ENCODE measurements at regions not wholly inside any gene's neighbourhood (a gene's known extent, or its start where the extent isn't known, plus 50 kb on each side); places are given as distances from the start of the nearest gene placed in this dataset.

DNA sequence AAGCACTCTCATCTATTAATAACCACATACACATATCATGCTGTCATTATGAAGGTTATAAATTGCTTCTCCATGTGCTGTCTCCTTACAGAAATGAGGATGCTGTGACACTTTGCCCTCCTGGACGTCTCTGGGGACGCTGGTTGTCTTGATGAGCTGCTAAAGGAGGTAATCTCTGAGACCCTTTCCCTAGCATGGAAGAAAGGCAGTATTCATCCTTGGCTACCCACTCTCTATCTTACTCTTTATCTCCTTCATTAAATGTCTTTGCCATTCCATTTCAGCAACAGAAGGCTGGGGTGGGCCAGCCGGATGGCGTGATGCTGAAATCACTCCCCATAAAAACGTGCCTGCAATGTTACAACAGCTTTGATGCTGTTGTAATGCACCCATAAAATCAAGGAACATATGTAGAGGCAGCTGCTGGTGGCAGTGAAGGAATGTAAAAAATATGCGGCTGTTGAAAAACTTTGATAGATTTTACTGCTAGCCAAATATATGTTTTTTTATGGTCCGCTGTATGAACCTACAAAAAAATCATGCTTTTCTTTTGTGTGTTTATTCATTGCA is 715.1 kb upstream of the API5 start:
- DNase-seq (ENCODE audit: low read depth) = no peak

DNA sequence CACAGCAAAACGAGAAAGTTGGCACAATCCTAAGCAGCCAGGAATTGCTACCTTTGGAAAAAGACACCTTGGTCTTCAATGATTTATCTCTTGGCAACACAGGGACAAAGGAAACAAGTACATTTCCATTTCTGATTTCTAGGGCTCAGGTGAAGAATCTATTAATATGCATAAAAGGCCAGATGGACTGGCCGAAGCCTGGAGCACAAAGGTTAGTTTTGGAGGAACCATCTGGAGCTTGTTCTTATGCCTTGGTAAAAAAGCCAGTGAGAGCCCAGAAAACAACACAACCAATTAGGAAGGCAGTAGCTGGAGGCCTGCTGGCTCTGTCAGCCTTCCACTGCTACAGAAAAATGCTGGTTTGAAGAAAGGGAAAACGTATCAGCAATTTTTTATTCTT is 713.5 kb upstream of the API5 start:
- no peak overlapping the region for H3K4me3 ChIP-seq (ENCODE audit: low read depth, low read length)
- no peak for DNase-seq (ENCODE audit: low read depth)

More for the DNA sequence above, 715.1 kb upstream of the API5 start:
- no peak overlapping the region for H3K4me3 ChIP-seq (ENCODE audit: low read depth, low read length)

DNA sequence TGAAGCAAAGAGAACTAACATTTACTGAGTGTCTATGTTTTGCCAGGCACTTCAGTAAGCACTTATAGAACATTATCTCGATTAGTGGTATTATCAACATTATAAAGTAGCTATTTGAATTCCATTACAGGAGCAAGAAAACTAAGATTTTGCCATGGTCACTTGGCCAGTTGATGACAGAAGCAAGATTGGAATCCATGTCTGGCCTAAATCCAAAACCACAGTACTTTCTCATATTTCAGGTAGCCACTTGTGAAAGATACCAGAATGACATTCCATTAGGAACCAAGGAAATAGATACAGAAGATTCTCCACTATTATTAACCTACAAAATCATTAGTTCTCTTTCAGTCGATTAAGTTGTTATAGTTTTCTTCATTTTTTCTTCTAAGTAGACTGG is 691.0 kb upstream of the API5 start:
- H3K4me3 ChIP-seq (ENCODE audit: low read depth, low read length) = no peak overlapping the region

DNA sequence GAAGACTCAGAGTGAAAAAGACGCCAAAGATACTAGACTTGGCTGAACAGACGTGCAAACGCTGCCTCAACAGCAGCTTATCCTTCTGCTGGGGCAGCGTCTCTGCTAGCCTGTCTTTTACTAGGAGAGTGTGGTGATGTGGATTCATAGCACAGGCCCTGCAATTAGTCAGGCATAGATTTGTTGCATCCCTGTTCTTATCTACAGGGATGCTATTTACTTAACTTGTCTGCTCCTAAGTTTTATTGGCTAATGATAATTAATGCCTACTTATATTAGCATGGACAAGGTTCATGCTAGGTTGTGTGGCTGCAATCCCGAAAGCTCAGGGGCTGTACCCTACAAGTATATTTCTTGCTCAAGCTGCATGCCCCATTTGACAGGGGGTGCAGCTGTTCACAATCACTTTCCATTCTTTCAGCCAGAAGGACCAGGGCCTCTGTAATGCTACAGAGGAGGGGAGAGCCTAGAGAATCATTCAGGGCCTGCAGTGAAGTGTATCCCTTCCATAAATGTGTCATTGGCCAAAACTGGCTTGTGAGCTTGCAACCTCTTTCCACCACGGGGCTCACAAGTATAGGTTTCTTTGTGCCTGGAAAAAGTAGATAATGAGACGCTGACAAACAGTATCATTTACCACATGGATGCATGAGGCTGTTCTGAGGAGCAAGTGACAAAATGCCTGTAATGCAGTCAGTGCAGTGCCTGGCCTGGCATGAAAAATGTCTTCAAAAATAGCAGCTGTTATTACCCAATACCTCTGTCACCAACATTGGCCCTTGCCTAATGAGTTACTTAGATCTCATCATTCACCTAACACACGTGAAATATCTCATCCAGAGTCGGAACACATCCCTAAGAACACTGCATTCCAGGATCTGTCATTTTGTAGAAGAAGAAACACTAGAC is 685.8 kb upstream of the API5 start:
- no peak overlapping the region for H3K4me3 ChIP-seq (ENCODE audit: low read depth, low read length)
- DNase-seq (ENCODE audit: low read depth) = no peak

More for the DNA sequence above, 691.0 kb upstream of the API5 start:
- no peak for DNase-seq (ENCODE audit: low read depth)

DNA sequence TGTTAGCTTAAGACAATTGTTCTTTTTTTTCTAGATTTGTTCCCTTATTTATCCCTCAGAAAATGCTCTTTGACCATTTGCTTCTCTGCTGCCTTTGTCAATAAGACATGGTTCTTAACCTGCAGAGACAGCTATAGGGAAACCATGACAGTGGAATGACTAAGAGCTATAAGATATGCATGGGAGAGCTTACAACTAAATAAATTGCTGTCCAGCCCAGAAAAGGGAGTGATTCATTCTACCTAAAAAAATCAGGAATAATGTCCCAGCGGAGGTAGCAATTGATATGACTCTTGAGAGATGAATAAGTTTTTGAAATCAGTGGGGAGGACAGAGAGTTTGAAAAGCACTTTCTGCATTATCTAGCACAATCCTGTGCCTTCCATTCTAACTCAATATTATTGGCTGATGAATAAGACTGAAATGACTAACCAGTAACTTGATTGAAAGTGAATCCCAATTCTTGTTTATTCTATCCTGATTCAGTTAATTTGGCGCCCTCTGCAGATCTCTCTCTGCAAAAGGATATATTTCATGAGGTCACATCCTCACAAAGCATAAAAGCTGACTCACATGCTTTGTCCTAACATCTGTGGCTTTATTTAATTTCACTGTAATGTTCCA is 680.5 kb upstream of the API5 start:
- DNase-seq (ENCODE audit: low read depth) = no peak
- H3K4me3 ChIP-seq (ENCODE audit: low read depth, low read length) = no peak overlapping the region

DNA sequence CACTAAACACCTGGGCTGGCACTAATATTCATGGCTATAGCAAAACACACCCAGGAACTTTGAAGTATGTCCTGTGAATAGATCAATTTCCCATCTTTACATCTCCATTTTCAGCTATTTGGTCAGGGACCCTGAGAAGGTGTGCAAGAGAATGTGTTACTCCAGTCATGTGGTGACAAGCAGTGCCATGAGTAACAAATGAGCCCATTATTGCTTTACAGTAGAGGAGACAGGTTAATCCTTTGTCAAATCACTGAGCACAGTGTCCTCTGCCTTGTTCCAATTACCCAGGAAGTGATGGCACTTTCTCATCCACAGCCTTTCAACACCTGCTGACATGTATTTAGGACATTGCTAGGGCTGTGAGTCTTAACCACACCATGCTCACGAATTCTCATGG is 664.8 kb upstream of the API5 start:
- no peak overlapping the region for H3K4me3 ChIP-seq (ENCODE audit: low read depth, low read length)
- no peak for DNase-seq (ENCODE audit: low read depth)

DNA sequence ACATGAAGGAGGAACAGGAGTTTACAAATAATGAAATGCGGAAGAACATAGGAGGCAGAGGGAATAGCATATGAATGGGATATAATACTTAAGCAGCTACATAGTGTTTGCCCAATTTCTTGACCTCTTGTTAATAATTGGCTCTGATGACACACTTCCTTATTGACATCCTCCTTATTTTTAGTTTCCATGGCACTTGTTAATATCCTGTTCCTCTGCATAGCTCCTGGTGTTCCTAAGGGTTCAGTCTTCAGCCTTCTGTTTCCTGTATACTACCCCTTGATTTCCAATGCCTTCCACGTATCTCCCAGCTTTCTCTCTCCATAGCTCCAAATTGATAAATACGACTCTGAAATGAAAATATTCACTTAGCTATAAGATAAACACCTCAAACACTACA is 663.8 kb upstream of the API5 start:
- no peak overlapping the region for H3K4me3 ChIP-seq (ENCODE audit: low read depth, low read length)
- DNase-seq (ENCODE audit: low read depth) = no peak

DNA sequence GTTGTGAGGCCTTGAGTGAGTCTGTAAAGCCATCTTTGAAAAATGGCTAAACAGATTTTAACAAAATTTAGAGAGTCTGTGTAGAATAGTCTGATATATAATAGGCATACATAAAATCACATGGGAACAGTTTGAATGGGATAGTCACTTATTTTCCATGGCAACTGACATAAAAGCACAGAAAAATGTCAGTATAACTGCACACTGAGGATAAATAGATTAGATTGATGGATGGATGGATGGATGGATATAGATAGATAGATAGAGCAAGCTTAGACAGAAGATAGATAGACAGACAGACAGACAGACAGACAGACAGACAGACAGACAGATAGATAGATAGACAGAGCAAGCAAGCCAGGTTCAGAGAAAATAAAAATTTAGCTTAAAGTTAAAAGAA is 660.2 kb upstream of the API5 start:
- no peak overlapping the region for H3K4me3 ChIP-seq (ENCODE audit: low read depth, low read length)
- DNase-seq (ENCODE audit: low read depth) = no peak

DNA sequence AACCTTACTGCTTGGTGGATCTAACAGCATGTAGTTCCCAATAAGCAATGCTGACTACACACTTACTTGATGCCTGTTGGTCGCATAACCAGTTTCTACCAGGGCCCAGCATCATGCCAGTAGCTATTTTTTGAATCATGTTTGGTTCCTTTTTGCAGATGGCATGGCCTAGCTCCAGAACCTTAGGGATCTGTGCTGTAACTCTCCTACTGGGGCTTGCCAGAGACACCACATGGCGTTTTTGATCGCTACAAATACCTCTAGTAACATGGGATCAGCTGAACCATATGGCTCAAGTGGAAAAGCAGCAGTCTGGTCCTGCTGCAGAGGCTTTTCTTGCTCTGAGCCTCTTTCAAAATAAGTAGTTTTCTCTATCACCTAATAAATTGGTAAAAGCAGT is 654.6 kb upstream of the API5 start:
- DNase-seq (ENCODE audit: low read depth) = no peak
- H3K4me3 ChIP-seq (ENCODE audit: low read depth, low read length) = no peak overlapping the region

DNA sequence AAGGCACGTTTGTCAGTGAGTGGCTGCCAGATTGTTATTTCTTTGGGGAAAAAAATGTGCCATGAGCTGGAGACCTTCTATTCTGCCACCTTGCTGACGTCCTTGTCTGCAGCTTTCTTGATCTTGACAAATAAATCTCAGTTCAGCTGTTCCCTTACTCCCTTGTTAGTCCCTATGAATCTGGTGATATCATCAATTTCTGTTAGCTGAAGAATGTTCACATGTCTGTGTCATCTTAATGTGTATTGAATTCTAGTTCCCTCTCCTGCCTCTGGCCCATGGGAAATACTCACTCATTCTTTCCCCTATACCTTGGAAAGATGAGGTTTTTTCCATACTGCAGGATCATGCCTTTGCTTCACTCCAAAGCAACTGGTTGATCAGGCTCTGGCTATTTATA is 649.9 kb upstream of the API5 start:
- no peak overlapping the region for H3K4me3 ChIP-seq (ENCODE audit: low read depth, low read length)
- no peak for DNase-seq (ENCODE audit: low read depth)

DNA sequence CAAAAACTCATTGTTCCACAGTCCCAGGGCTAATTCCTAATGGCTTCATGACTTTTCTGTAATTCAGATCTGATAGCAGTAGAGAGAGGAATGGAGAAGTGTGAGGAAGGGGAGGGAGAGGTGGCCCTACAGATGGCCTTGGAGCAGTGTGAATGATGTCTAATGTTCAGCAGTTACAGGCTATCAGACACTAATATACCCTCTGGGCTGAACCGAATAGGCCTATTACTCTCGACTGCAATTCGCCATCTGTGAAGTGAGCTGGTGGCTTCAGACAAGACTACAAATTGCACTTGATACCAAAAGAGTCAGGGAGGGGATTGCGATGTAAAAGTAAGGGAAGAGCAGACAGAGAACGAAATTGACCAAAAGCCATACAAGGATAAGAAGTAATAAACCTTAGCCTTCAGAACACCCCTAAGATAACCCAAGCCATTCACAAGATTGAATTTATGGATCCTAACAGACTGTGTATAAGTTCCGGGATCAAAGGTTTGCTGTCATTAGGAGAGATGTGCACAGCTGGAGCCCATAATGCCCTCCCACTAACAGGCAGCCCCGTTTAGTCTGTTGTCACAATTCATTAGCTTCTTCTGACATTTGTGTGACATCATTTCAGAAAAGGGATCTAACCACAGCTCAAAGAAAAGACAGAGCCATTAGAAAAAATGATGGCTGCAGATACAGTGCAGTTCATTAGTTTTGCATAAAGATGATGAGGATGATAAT is 642.4 kb upstream of the API5 start:
- H3K4me3 ChIP-seq (ENCODE audit: low read depth, low read length) = no peak overlapping the region
- DNase-seq (ENCODE audit: low read depth) = no peak

DNA sequence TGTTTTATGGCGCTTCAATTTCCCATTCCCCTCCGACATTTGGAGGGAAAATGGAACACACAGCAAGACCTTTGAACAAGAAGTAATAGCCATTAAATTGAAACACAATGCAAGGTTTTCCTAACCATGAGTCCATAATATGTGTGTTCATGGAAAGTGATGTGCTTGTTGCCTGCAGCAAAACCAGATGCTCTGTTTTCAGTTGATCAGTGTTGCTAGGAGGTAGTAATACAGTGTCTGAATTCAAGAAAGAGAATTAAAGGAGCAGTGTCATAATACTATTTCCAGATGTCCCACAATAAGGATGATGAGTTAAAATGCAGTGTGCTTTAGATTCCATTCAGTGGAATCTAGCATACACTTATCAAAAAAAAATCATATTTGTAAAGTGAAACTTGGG is 637.4 kb upstream of the API5 start:
- no peak for DNase-seq (ENCODE audit: low read depth)
- H3K4me3 ChIP-seq (ENCODE audit: low read depth, low read length) = no peak overlapping the region

DNA sequence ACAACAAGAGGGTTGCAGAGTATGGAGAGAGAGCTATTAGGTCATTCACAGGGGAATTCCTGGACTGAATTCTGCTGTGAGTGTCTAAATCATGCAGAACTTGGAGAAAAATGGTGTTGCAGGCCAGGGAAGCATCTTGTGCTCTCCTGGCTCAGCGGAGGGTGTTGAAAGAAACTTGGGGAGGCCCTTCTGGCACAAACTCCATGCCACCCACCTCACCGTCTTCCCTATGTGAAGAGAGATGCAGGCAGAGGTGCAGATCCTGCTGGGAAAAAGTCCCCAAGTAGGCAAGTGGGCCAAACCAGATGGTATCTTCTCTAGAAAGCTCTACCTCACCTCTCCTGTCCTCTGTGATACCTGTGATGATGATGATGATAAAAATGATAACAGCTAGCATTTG is 604.3 kb upstream of the API5 start:
- DNase-seq (ENCODE audit: low read depth) = no peak
- H3K4me3 ChIP-seq (ENCODE audit: low read depth, low read length) = no peak overlapping the region

DNA sequence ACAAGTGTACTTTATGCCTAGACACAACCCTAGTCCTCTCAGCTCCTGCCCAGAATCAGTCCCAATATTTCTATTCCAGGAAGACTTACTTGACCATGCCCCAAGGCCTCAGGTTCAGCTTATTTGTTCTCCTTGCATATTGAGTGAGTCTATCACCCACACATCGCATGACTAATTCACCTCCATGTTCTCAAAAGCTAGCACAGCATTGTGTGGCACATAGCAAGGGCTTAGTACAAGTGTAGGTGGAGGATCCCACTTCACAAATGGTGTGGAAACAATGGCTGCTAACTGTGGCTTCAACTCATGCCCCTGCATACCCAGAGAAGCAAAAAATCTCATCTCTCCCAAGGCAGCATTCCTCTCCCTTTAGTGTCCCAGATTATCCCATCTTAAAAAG is 602.6 kb upstream of the API5 start:
- H3K4me3 ChIP-seq (ENCODE audit: low read depth, low read length) = no peak overlapping the region
- no peak for DNase-seq (ENCODE audit: low read depth)

DNA sequence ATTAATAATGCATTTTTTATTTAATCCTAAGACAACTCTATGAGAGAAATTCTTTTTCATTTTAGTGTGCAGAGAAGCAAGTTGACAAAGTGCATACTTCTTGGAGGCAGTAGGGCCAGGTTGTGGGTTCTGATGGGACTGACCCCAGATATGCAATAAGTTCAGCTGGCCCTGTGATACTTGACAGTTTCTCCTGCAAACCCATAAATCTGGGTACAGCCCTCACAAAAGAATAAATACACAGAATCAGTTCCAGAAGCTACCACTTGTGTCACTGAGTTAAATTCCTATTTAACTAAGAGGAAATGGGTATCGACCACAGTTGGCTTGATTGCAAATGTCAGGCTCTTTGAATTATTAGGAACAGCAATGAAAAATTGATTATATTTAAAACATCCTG is 598.5 kb upstream of the API5 start:
- no peak for DNase-seq (ENCODE audit: low read depth)
- H3K4me3 ChIP-seq (ENCODE audit: low read depth, low read length) = no peak overlapping the region

DNA sequence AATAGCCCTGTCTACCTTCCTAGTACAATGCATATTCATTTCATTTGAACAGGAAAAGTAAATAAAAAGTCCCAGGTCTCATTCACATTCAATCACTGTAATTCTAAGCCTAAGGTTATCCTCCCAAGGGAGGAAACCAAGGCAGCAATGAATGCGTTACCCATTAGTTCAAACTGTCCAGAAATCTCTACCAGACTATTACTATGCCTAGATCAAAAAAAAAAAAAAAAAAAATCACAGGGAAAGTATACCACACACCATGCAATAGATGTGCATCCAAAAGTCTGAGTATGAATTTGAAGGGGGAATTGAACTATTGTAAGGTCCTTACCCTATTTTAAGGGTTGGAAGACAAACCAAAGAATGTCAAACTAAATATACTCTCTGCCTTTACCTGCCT is 598.0 kb upstream of the API5 start:
- DNase-seq (ENCODE audit: low read depth) = no peak
- H3K4me3 ChIP-seq (ENCODE audit: low read depth, low read length) = no peak overlapping the region

DNA sequence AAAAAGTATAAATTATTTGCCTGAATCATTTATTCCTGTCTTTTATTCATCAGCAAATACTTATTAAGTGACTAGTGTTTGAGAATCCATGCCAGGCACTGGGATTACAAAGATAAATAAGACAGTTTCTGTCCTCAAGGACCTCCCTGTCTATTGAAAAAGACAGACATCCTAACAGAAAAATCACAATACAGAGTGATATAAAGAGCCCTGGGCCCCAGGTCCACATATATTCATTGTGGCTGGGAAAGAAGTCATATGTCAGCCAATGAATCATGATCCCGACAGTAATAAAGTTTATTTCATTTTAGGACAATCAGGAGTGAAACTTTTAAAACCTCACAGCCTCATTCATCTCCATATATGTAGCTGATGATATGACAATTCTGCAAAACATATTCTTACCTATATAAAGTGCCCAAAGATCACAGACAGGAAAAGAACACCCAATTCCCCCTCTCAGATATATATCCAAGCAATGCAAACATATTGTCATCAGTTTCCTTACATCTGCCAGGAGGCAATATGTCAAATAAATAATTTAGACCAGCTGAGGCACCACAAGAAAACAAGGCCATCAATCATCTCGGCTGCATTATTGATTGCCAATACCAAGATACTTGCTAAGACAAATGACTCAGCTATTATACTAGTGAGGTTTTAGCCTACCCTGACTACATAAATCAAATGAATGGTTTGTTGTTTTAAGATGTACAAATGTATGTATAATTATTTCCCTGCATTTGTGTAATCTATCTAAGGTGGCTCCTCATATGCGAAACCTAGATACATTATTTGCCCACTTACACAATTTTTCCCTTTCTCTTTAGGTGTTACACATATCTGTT is 590.9 kb upstream of the API5 start:
- DNase-seq (ENCODE audit: low read depth) = no peak
- H3K4me3 ChIP-seq (ENCODE audit: low read depth, low read length) = no peak overlapping the region

DNA sequence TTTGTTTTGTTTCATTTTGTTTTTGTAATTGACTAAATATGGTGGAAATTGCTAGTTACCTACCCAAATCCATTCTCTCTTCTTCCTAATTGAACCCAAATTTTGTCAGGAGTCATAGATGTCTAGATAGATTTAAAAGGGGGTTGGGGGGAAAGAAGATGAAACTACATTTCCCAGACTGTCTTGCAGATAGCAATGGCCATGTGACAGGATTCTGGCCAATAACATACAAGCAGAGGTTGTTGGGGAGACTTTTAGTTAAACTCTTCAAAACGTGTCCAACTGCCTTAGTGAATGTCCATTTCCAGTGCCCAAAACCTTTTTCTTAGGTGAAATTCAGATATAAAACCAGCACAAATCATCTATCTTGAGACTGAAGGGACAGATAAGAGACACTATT is 583.9 kb upstream of the API5 start:
- DNase-seq (ENCODE audit: low read depth) = no peak
- H3K4me3 ChIP-seq (ENCODE audit: low read depth, low read length) = no peak overlapping the region

DNA sequence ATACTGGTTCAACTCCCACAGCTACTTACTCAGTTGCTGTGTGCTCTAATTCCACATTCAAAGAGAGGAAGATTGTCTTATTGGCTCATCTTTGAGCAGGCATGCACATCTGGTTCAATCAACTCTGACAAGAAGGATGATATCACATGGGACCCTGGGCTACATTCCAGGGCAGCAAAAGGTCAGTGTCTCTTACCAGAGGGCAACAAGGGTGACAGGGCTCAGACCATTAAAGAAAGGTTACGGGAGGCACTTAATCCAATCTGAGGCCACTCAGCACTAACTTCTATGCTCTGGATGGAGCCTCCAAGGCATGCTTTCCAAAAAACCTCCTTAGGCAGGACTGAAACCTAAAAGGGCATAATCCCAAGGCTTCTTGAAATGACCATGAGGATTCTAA is 549.4 kb upstream of the API5 start:
- no peak for DNase-seq (ENCODE audit: low read depth)
- H3K4me3 ChIP-seq (ENCODE audit: low read depth, low read length) = no peak overlapping the region
